Gastroesophageal sphincter (tissue), 3 donors: ENCODE measurements at regions not wholly inside any gene's neighbourhood (a gene's known extent, or its start where the extent isn't known, plus 50 kb on each side); places are given as distances from the start of the nearest gene placed in this dataset.

ENCODE experiments used
- CTCF ChIP-seq, 4 experiments: fragments of 200-600 bp in 2 of 4; fragments of 450-650 bp in 2 of 4; sonication (generic) in 1 of 4; IDR thresholded peaks; one replicate each; pipeline ENCODE4 v1.5.1; 2017 to 2019; ENCODE audit warnings: antibody characterized with exemption in 4 of 4, mild to moderate bottlenecking in 2 of 4, moderate library complexity in 2 of 4
- EP300 ChIP-seq: sonication (generic); formaldehyde crosslinking; IDR thresholded peaks from one replicate; pipeline ENCODE4 v1.6.1; 2017; ENCODE audit warnings: antibody characterized with exemption, mild to moderate bottlenecking
- POLR2A ChIP-seq, 2 donors: fragments of 450-650 bp; IDR thresholded peaks; one replicate each; pipeline ENCODE4 v1.6.1; 2017; ENCODE audit warnings: antibody characterized with exemption in 2 of 2, mild to moderate bottlenecking in 2 of 2, moderate library complexity in 1 of 2
- POLR2AphosphoS5 ChIP-seq: sonication (generic); formaldehyde crosslinking; IDR thresholded peaks from one replicate; pipeline ENCODE4 v1.6.1; 2017; ENCODE audit warnings: antibody characterized with exemption

GRCh38 chr18:22840606-22841144 is 92.5 kb upstream of the RBBP8 start:
- TF ChIP-seq POLR2A (IDR thresholded peaks at IDR 0.05) (no peak), CTCF (IDR thresholded peaks at IDR 0.05) (no peak), POLR2AphosphoS5 (no peak), EP300 (no peak)
